ENCODE measurements at regions not wholly inside any gene's neighbourhood (a gene's known extent, or its start where the extent isn't known, plus 50 kb on each side); places are given as distances from the start of the nearest gene placed in this dataset.

DNA sequence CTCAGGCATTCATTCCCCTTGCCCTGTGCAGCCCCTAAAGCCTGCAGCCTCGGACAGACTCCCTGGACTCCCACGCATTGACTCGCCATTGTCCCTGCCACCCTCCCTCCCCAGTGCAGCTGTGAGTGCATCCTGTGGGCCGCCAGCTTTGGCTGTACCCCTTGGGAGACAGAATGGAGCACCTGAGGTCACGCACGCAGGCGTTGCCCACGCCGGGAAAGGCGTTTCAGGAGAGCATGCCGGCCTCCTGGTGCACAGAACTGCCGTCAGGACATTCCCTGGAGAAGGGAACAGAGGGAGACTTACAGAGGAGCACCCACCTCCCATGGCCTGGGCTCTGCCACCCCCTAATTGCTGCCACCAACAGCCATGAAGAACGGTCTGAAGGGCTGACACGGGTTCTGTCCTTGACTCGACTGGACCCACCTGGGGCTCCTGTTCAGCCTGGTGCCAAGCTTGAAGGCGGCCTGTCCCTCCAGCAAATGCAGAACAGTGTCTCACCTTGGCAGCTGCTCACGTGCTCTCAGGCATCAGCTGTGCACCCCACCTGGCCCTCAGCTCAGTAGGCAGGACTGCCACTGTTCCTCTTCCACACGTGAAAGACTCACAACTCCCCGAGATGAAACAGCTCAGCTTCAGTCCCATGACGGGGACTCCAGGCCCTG lies 503.8 kb downstream of the BRD1 start:
- H3K27me3 ChIP-seq (ENCODE audit: control insufficient read depth, insufficient read depth, low read length), result no peaks in the 10 kb centered on the region
- no peak for DNase-seq (ENCODE audit: low read depth)
- POLR2A ChIA-PET, result no interaction called here
- no peak overlapping the region for H3K4me3 ChIP-seq (ENCODE audit: low read depth, low read length)
- H3K36me3 ChIP-seq (ENCODE audit: control insufficient read depth, insufficient read depth, low read length), result no peaks in the 10 kb centered on the region
- CTCF ChIA-PET, result no interaction called here
- TF ChIP-seq, protein P1, sequence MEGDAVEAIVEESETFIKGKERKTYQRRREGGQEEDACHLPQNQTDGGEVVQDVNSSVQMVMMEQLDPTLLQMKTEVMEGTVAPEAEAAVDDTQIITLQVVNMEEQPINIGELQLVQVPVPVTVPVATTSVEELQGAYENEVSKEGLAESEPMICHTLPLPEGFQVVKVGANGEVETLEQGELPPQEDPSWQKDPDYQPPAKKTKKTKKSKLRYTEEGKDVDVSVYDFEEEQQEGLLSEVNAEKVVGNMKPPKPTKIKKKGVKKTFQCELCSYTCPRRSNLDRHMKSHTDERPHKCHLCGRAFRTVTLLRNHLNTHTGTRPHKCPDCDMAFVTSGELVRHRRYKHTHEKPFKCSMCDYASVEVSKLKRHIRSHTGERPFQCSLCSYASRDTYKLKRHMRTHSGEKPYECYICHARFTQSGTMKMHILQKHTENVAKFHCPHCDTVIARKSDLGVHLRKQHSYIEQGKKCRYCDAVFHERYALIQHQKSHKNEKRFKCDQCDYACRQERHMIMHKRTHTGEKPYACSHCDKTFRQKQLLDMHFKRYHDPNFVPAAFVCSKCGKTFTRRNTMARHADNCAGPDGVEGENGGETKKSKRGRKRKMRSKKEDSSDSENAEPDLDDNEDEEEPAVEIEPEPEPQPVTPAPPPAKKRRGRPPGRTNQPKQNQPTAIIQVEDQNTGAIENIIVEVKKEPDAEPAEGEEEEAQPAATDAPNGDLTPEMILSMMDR (IDR thresholded peaks at IDR 0.05; ENCODE audit: insufficient read depth, low read depth, low read length), result no peak

GRCh38 chr22:49322861-49323622 lies 504.6 kb downstream of the BRD1 start:
- TF ChIP-seq, protein P1 (IDR thresholded peaks at IDR 0.05; ENCODE audit: insufficient read depth, low read depth, low read length), result no peak
- DNase-seq (ENCODE audit: low read depth), result no peak
- CTCF ChIA-PET, result no interaction called here
- POLR2A ChIA-PET, result no interaction called here
- H3K4me3 ChIP-seq (ENCODE audit: low read depth, low read length), result no peak overlapping the region
- H3K36me3 ChIP-seq (ENCODE audit: control insufficient read depth, insufficient read depth, low read length), result no peaks in the 10 kb centered on the region
- no peaks in the 10 kb centered on the region for H3K27me3 ChIP-seq (ENCODE audit: control insufficient read depth, insufficient read depth, low read length)

GRCh38 chr22:49322231-49322630 lies 505.4 kb downstream of the BRD1 start:
- H3K4me3 ChIP-seq (ENCODE audit: low read depth, low read length), result no peak overlapping the region
- TF ChIP-seq, protein P1 (IDR thresholded peaks at IDR 0.05; ENCODE audit: insufficient read depth, low read depth, low read length), result no peak
- DNase-seq (ENCODE audit: low read depth), result no peak
- CTCF ChIA-PET, result no interaction called here
- H3K36me3 ChIP-seq (ENCODE audit: control insufficient read depth, insufficient read depth, low read length), result no peaks in the 10 kb centered on the region
- H3K27me3 ChIP-seq (ENCODE audit: control insufficient read depth, insufficient read depth, low read length), result no peaks in the 10 kb centered on the region
- POLR2A ChIA-PET, result no interaction called here

- Histone ChIP-seq H3K36me3 (ENCODE audit: control insufficient read depth, insufficient read depth, low read length) (no peaks in the 10 kb centered on the region), H3K27me3 (ENCODE audit: control insufficient read depth, insufficient read depth, low read length) (no peaks in the 10 kb centered on the region), H3K4me3 (ENCODE audit: low read depth, low read length) (no peak overlapping the region)
- TF ChIP-seq, protein P1 (IDR thresholded peaks at IDR 0.05; ENCODE audit: insufficient read depth, low read depth, low read length), result no peak
- DNase-seq (ENCODE audit: low read depth), result no peak
- CTCF ChIA-PET, result no interaction called here
- POLR2A ChIA-PET, result no interaction called here
Observed at GRCh38 chr22:49321477-49322055, 506.1 kb downstream of the BRD1 start.

GRCh38 chr22:49320714-49321476 lies 506.8 kb downstream of the BRD1 start:
- Histone ChIP-seq H3K4me3 (ENCODE audit: low read depth, low read length) (no peak overlapping the region), H3K27me3 (ENCODE audit: control insufficient read depth, insufficient read depth, low read length) (no peaks in the 10 kb centered on the region), H3K36me3 (ENCODE audit: control insufficient read depth, insufficient read depth, low read length) (no peaks in the 10 kb centered on the region)
- no peak for DNase-seq (ENCODE audit: low read depth)
- ChIA-PET CTCF (no interaction called here), POLR2A (no interaction called here)
- TF ChIP-seq, protein P1 (IDR thresholded peaks at IDR 0.05; ENCODE audit: insufficient read depth, low read depth, low read length), result no peak

All from BJ (cell line).